ENCODE measurements at regions not wholly inside any gene's neighbourhood (a gene's known extent, or its start where the extent isn't known, plus 50 kb on each side); places are given as distances from the start of the nearest gene placed in this dataset.

- Mint-ChIP-seq H3K9me3 (ENCODE audit: low read depth, unreplicated experiment) (no peaks in the 10 kb centered on the region), H3K4me1 (ENCODE audit: low read depth, unreplicated experiment) (no peaks in the 10 kb centered on the region), H3K27me3 (ENCODE audit: unreplicated experiment) (peaks cover 69% of the 10 kb centered on the region), H3K27ac (ENCODE audit: unreplicated experiment) (no peak overlapping the region), H3K36me3 (ENCODE audit: insufficient read depth, unreplicated experiment) (no peaks in the 10 kb centered on the region), H3K4me3 (ENCODE audit: low read depth, unreplicated experiment) (no peak overlapping the region)
- CTCF ChIA-PET = interaction anchor here (0.6 to 1.1 kb wide), 3 partner anchors 16 to 838 kb away, joined by 3 read pairs; no protein-coding TSS in a partner anchor
- intact Hi-C loops (cut with micrococcal nuclease; ENCODE audit: unreplicated experiment) = no loop called here
- no peak for DNase-seq
- BruUV-seq (replicated peaks) = no TSS peak
- no peak for TF ChIP-seq CTCF (IDR thresholded peaks at IDR 0.05; ENCODE audit: unreplicated experiment)
These were observed 365.2 kb downstream of the ZNF521 start for GRCh38 chr18:24986666-24987302.

DNA sequence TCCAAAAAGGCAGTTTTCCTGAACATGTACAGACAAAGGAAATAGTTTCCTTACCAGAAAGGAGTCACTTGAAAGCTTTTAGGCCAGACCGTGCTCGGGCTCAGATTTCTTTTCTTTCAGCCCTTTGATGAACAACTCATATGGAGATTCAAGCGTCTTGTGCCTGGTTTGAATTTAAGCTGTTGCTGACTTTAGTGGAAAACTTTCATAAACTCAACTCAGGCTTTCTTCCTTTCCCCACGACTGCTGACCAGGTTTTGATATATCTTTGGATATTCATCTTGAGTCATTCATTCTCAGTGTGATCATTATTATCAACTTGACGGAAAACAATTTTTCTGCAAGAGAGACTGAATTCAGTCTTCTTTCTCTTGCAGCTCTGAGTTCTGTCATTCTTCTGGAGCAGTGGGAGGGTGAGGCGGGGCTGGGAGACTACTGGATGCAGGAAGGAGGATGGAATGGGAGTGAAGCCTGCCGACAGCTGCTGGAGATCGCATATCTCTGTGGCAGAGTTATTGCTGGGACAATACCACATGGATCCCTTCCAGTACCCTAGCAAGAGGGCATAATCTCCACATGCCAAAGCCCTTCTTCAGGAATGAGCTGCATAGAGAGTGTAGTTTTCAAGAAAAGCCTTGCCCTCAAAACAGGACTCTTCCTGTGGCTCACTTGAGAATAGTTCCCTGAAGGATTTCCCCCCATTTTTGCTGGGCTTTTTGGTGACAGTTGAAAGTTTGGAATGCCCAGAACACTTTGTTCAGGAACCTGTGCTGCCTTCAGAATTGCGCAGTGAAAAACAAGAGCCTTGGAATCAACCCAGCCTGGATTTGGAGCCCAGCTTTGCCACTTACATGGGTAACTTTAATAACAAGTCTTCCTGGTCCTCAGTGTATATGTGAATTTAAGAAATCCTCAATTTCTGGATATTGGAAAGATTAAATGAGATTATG, 364.4 kb downstream of the ZNF521 start:
- BruUV-seq (replicated peaks) = no TSS peak
- Mint-ChIP-seq H3K27me3 (ENCODE audit: unreplicated experiment) (peaks cover 61% of the 10 kb centered on the region), H3K36me3 (ENCODE audit: insufficient read depth, unreplicated experiment) (no peaks in the 10 kb centered on the region), H3K9me3 (ENCODE audit: low read depth, unreplicated experiment) (no peaks in the 10 kb centered on the region), H3K4me3 (ENCODE audit: low read depth, unreplicated experiment) (no peak overlapping the region), H3K27ac (ENCODE audit: unreplicated experiment) (no peak overlapping the region), H3K4me1 (ENCODE audit: low read depth, unreplicated experiment) (no peaks in the 10 kb centered on the region)
- no peak for DNase-seq
- CTCF ChIA-PET = interaction anchor here (0.6 to 0.7 kb wide), 2 partner anchors 248 to 837 kb away, joined by 3 read pairs; no protein-coding TSS in a partner anchor
- intact Hi-C loops (cut with micrococcal nuclease; ENCODE audit: unreplicated experiment) = no loop called here
- TF ChIP-seq CTCF (IDR thresholded peaks at IDR 0.05; ENCODE audit: unreplicated experiment) = no peak

GRCh38 chr18:24988253-24988840, 363.6 kb downstream of the ZNF521 start:
- DNase-seq = no peak
- H3K4me3 Mint-ChIP-seq (ENCODE audit: low read depth, unreplicated experiment) = no peak overlapping the region
- no peaks in the 10 kb centered on the region for H3K4me1 Mint-ChIP-seq (ENCODE audit: low read depth, unreplicated experiment)
- intact Hi-C loops (cut with micrococcal nuclease; ENCODE audit: unreplicated experiment) = no loop called here
- TF ChIP-seq CTCF (IDR thresholded peaks at IDR 0.05; ENCODE audit: unreplicated experiment) = no peak
- H3K36me3 Mint-ChIP-seq (ENCODE audit: insufficient read depth, unreplicated experiment) = no peaks in the 10 kb centered on the region
- CTCF ChIA-PET = no interaction called here
- no TSS peak for BruUV-seq (replicated peaks)
- H3K27me3 Mint-ChIP-seq (ENCODE audit: unreplicated experiment) = peaks cover 53% of the 10 kb centered on the region
- no peak overlapping the region for H3K27ac Mint-ChIP-seq (ENCODE audit: unreplicated experiment)
- no peaks in the 10 kb centered on the region for H3K9me3 Mint-ChIP-seq (ENCODE audit: low read depth, unreplicated experiment)

- CTCF ChIA-PET = no interaction called here
- BruUV-seq (replicated peaks) = no TSS peak
- Mint-ChIP-seq H3K27me3 (ENCODE audit: unreplicated experiment) (peaks cover 52% of the 10 kb centered on the region), H3K4me3 (ENCODE audit: low read depth, unreplicated experiment) (no peak overlapping the region), H3K27ac (ENCODE audit: unreplicated experiment) (no peak overlapping the region), H3K4me1 (ENCODE audit: low read depth, unreplicated experiment) (no peaks in the 10 kb centered on the region), H3K36me3 (ENCODE audit: insufficient read depth, unreplicated experiment) (no peaks in the 10 kb centered on the region), H3K9me3 (ENCODE audit: low read depth, unreplicated experiment) (no peaks in the 10 kb centered on the region)
- no peak for TF ChIP-seq CTCF (IDR thresholded peaks at IDR 0.05; ENCODE audit: unreplicated experiment)
- DNase-seq = no peak
- intact Hi-C loops (cut with micrococcal nuclease; ENCODE audit: unreplicated experiment) = no loop called here
These were observed 362.0 kb downstream of the ZNF521 start for GRCh38 chr18:24989760-24990593.
